Gastroesophageal sphincter (tissue), 4 donors: ENCODE measurements at regions not wholly inside any gene's neighbourhood (a gene's known extent, or its start where the extent isn't known, plus 50 kb on each side); places are given as distances from the start of the nearest gene placed in this dataset.

Experiments used
- ATAC-seq: fragments of 150-250 bp; one replicate; pipeline ENCODE4 v1.9.1; 2016; ENCODE audit warnings: mild to moderate bottlenecking, moderate library complexity
- H3K27ac ChIP-seq, 4 donors: fragments of 200-600 bp; sonication (generic) in 3 of 4; 1 replicate in 3 of 4; 2 replicates in 1 of 4; pipeline ENCODE4 v1.5.1; 2016 to 2019
- H3K27me3 ChIP-seq: fragments of 200-600 bp; sonication (generic); one replicate; pipeline ENCODE4 v1.5.1; 2019
- H3K36me3 ChIP-seq, 2 donors: fragments of 200-600 bp; sonication (generic); one replicate each; pipeline ENCODE4 v1.5.1; 2019; ENCODE audit warnings: control low read depth in 1 of 2
- H3K4me1 ChIP-seq, 3 donors: fragments of 200-600 bp; sonication (generic); 1 replicate in 2 of 3; 2 replicates in 1 of 3; pipeline ENCODE4 v1.5.1; 2016 to 2019; ENCODE audit warnings: control low read depth in 2 of 3
- H3K4me3 ChIP-seq, 2 donors: fragments of 200-600 bp; sonication (generic); one replicate each; pipeline ENCODE4 v1.5.1; 2019; ENCODE audit warnings: mild to moderate bottlenecking in 1 of 2, moderate library complexity in 1 of 2
- H3K9me3 ChIP-seq, 3 donors: fragments of 200-600 bp; sonication (generic); one replicate each; pipeline ENCODE4 v1.5.1; 2017 to 2019; ENCODE audit warnings: control low read depth in 2 of 3
- CTCF ChIP-seq, 4 experiments: fragments of 200-600 bp in 2 of 4; fragments of 450-650 bp in 2 of 4; sonication (generic) in 1 of 4; IDR thresholded peaks; one replicate each; pipeline ENCODE4 v1.5.1; 2017 to 2019; ENCODE audit warnings: antibody characterized with exemption in 4 of 4, mild to moderate bottlenecking in 2 of 4, moderate library complexity in 2 of 4
- EP300 ChIP-seq: sonication (generic); formaldehyde crosslinking; IDR thresholded peaks from one replicate; pipeline ENCODE4 v1.6.1; 2017; ENCODE audit warnings: antibody characterized with exemption, mild to moderate bottlenecking
- POLR2A ChIP-seq, 2 donors: fragments of 450-650 bp; IDR thresholded peaks; one replicate each; pipeline ENCODE4 v1.6.1; 2017; ENCODE audit warnings: antibody characterized with exemption in 2 of 2, mild to moderate bottlenecking in 2 of 2, moderate library complexity in 1 of 2
- POLR2AphosphoS5 ChIP-seq: sonication (generic); formaldehyde crosslinking; IDR thresholded peaks from one replicate; pipeline ENCODE4 v1.6.1; 2017; ENCODE audit warnings: antibody characterized with exemption
- WGBS, 2 donors: methylation state at CpG; one replicate each; pipeline ENCODE4 v1.1.5; 2018; ENCODE audit warnings: low coverage in 1 of 2; 5-methylcytosine and 5-hydroxymethylcytosine counted together

GRCh38 chr10:128545216-128545615 is 419.0 kb upstream of the MKI67 start:
- Histone ChIP-seq H3K4me3 (no peak overlapping the region), H3K27ac (no peak overlapping the region), H3K9me3 (no peaks in the 10 kb centered on the region), H3K36me3 (no peaks in the 10 kb centered on the region), H3K4me1 (peaks cover 0 to 13% (median 0%) of the 10 kb centered on the region in 3 donors), H3K27me3 (peaks cover 40% of the 10 kb centered on the region)
- TF ChIP-seq EP300 (no peak), POLR2AphosphoS5 (no peak), POLR2A (IDR thresholded peaks at IDR 0.05) (no peak), CTCF (IDR thresholded peaks at IDR 0.05) (no peak)
- ATAC-seq, result no peak
- 88 to 92% methylated on average over 2 to 4 of the region's 10 CpGs for WGBS, 2 donors

GRCh38 chr10:128546651-128547165 is 420.5 kb upstream of the MKI67 start:
- WGBS, 2 donors, result no CpG with 5 or more reads among the region's 15 CpGs

GRCh38 chr10:128549101-128549608 is 422.9 kb upstream of the MKI67 start:
- H3K27ac ChIP-seq, result no peak overlapping the region
- ATAC-seq, result no peak
- no peak overlapping the region for H3K4me3 ChIP-seq
- H3K36me3 ChIP-seq, result no peaks in the 10 kb centered on the region
- no peaks in the 10 kb centered on the region for H3K9me3 ChIP-seq
- 77% methylated on average over 6 of the region's 6 CpGs for WGBS, 2 donors
- H3K4me1 ChIP-seq, result no peaks in the 10 kb centered on the region
- TF ChIP-seq EP300 (no peak), POLR2AphosphoS5 (no peak), CTCF (IDR thresholded peaks at IDR 0.05) (no peak), POLR2A (IDR thresholded peaks at IDR 0.05) (no peak)
- H3K27me3 ChIP-seq, result peaks cover 10% of the 10 kb centered on the region

More at GRCh38 chr10:128546651-128547165, 420.5 kb upstream of the MKI67 start:
- H3K36me3 ChIP-seq, result no peaks in the 10 kb centered on the region
- no peaks in the 10 kb centered on the region for H3K9me3 ChIP-seq
- H3K4me3 ChIP-seq, result no peak overlapping the region
- no peak for TF ChIP-seq EP300
- no peak for TF ChIP-seq POLR2AphosphoS5
- TF ChIP-seq CTCF (IDR thresholded peaks at IDR 0.05), result no peak
- no peak for TF ChIP-seq POLR2A (IDR thresholded peaks at IDR 0.05)
- peaks cover 26% of the 10 kb centered on the region for H3K27me3 ChIP-seq
- ATAC-seq, result no peak
- no peaks in the 10 kb centered on the region for H3K4me1 ChIP-seq
- no peak overlapping the region for H3K27ac ChIP-seq

GRCh38 chr10:128550045-128550444 is 423.8 kb upstream of the MKI67 start:
- no peak for ATAC-seq
- 95% methylated on average over 6 of the region's 10 CpGs; no CpG with 5 or more reads in 1 of the 2 donors for WGBS, 2 donors
- no peaks in the 10 kb centered on the region for H3K36me3 ChIP-seq

More at GRCh38 chr10:128550045-128550444, 423.8 kb upstream of the MKI67 start:
- H3K27ac ChIP-seq, result no peak overlapping the region
- H3K4me1 ChIP-seq, result no peaks in the 10 kb centered on the region
- H3K27me3 ChIP-seq, result peaks cover 10% of the 10 kb centered on the region
- H3K9me3 ChIP-seq, result no peaks in the 10 kb centered on the region
- TF ChIP-seq EP300, result no peak
- no peak for TF ChIP-seq POLR2AphosphoS5
- TF ChIP-seq POLR2A (IDR thresholded peaks at IDR 0.05), result no peak
- no peak for TF ChIP-seq CTCF (IDR thresholded peaks at IDR 0.05)
- no peak overlapping the region for H3K4me3 ChIP-seq
